Right lobe of liver (tissue), 4 donors: ENCODE measurements at regions not wholly inside any gene's neighbourhood (a gene's known extent, or its start where the extent isn't known, plus 50 kb on each side); places are given as distances from the start of the nearest gene placed in this dataset.

Source experiments
- CTCF ChIP-seq, 4 donors: fragments of 200-600 bp in 3 of 4; fragments of 450-650 bp in 1 of 4; IDR thresholded peaks; one replicate each; pipeline versions ENCODE4 v1.5.1 to v1.8.0; 2016 to 2022; ENCODE audit warnings: antibody characterized with exemption in 4 of 4, mild to moderate bottlenecking in 2 of 4
- POLR2A ChIP-seq: fragments of 450-650 bp; IDR thresholded peaks from one replicate; pipeline ENCODE4 v1.6.1; 2017; ENCODE audit warnings: antibody characterized with exemption, mild to moderate bottlenecking
- donor health status: DM: no; HTN: no; CAD: no.
- donor health status: DM: no; HTN: no; CAD: no.
- donor health status: DM: no; HTN: yes; CAD: no.

DNA sequence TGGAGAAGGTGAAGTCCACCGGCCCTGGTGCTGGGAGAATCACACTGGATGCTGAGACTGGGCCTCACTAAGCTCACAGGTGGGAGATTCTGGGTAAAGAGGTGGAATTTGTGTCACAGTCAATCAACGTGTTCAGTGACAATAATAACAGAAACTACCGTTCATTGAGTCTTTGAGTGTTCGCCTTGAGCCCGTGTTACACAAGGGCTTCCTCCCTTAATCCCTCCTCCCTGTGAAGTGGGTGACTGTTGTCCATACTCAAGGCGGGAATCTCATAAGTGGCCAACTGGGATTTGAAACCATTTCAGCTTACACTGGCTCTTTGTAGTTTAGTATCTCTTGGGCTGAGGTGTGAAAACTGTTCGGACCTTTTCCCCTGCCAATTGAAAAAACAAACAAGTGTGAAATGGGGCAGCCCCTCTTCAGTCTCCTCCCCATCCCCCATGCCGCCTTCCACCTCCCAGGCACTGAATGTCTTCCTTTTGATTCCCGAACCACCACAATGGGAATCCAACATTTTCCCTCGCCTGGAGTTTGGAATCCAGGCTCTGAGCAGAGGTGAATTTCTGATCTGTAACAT lies 502.4 kb downstream of the MIAT start:
- no peak for TF ChIP-seq POLR2A
- TF ChIP-seq CTCF (IDR thresholded peaks at IDR 0.05) = no peak
